ENCODE measurements at regions not wholly inside any gene's neighbourhood (a gene's known extent, or its start where the extent isn't known, plus 50 kb on each side); places are given as distances from the start of the nearest gene placed in this dataset.
"Not testable (repeated sequence)": the region's sequence is repeated elsewhere in the genome, so short reads cannot be mapped to it uniquely, and the experiment has no call there.

GRCh38 chr7:32762925-32763293 lies 128.7 kb downstream of the KBTBD2 start:
- POLR2A ChIA-PET, result no interaction called here

GRCh38 chr7:32762206-32762924 lies 129.2 kb downstream of the KBTBD2 start:
- WGBS (ENCODE audit: low lambda C conversion rate), result 92% methylated on average over 29 of the region's 29 CpGs
- H3K36me3 ChIP-seq (replicated peaks in 1 of 2; ENCODE audit: control insufficient read depth in 1 of 2, insufficient read depth in 2 of 2, low read length in 1 of 2); H3F3A ChIP-seq (replicated peaks; ENCODE audit: insufficient read depth); POLR2A ChIA-PET; H3K9me2 ChIP-seq; H3K79me2 ChIP-seq (ENCODE audit: insufficient read depth); H2AFZ ChIP-seq (ENCODE audit: low read depth); H3K4me3 ChIP-seq (ENCODE audit: low read depth in 2 of 2, low read length in 1 of 2); H3K27ac ChIP-seq (ENCODE audit: low read depth in 2 of 2, low read length in 1 of 2); H3K27me3 ChIP-seq (ENCODE audit: insufficient read depth); DNase-seq; H4K20me1 ChIP-seq (ENCODE audit: insufficient read depth); H3K9ac ChIP-seq; H3K9me3 ChIP-seq; H3K4me1 ChIP-seq (ENCODE audit: control insufficient read depth in 1 of 2, insufficient read depth in 2 of 2, low read depth in 1 of 2, low read length in 1 of 2); H3K4me2 ChIP-seq: not testable (repeated sequence)
- CTCF ChIA-PET, result interaction anchor here (0.8 to 2.0 kb wide), 4 partner anchors 38 to 346 kb away, joined by 3 to 14 read pairs (median 3); partner anchors contain the start of gene RP9

More at GRCh38 chr7:32762925-32763293, 128.7 kb downstream of the KBTBD2 start:
- no peaks in the 10 kb centered on the region for H4K20me1 ChIP-seq (ENCODE audit: insufficient read depth)
- WGBS (ENCODE audit: low lambda C conversion rate), result 98% methylated on average over 22 of the region's 23 CpGs
- H3F3A ChIP-seq (replicated peaks; ENCODE audit: insufficient read depth), result no peaks in the 10 kb centered on the region
- H2AFZ ChIP-seq (ENCODE audit: low read depth), result no peak overlapping the region
- H3K4me1 ChIP-seq (ENCODE audit: control insufficient read depth in 1 of 2, insufficient read depth in 2 of 2, low read depth in 1 of 2, low read length in 1 of 2), result no peaks in the 10 kb centered on the region
- no peak for TF ChIP-seq POLR2AphosphoS5 (IDR thresholded peaks at IDR 0.05; ENCODE audit: low read depth, low read length)
- no peak overlapping the region for H3K27ac ChIP-seq (ENCODE audit: low read depth in 2 of 2, low read length in 1 of 2)
- H3K4me3 ChIP-seq (ENCODE audit: low read depth in 2 of 2, low read length in 1 of 2), result no peak overlapping the region
- H3K9me3 ChIP-seq, result no peaks in the 10 kb centered on the region
- H3K9ac ChIP-seq, result no peak overlapping the region
- H3K79me2 ChIP-seq (ENCODE audit: insufficient read depth), result no peaks in the 10 kb centered on the region
- H3K4me2 ChIP-seq, result no peak overlapping the region
- DNase-seq, result no peak
- H3K9me2 ChIP-seq, result no peaks in the 10 kb centered on the region; the same call in 1 of the 2 replicates
- CTCF ChIA-PET, result interaction anchor here (0.8 to 2.0 kb wide), 3 partner anchors 180 to 346 kb away, joined by 3 to 14 read pairs (median 3); partner anchors contain the start of gene RP9
- no peaks in the 10 kb centered on the region for H3K27me3 ChIP-seq (ENCODE audit: insufficient read depth)
- peaks cover 0 to 3% of the 10 kb centered on the region in 2 experiments for H3K36me3 ChIP-seq (replicated peaks in 1 of 2; ENCODE audit: control insufficient read depth in 1 of 2, insufficient read depth in 2 of 2, low read length in 1 of 2)

- no peaks in the 10 kb centered on the region for H3K9me2 ChIP-seq
- H4K20me1 ChIP-seq (ENCODE audit: insufficient read depth), result no peaks in the 10 kb centered on the region
- H3K79me2 ChIP-seq (ENCODE audit: insufficient read depth), result no peaks in the 10 kb centered on the region
- H3K27me3 ChIP-seq (ENCODE audit: insufficient read depth), result no peaks in the 10 kb centered on the region
- H3K36me3 ChIP-seq (replicated peaks in 1 of 2; ENCODE audit: control insufficient read depth in 1 of 2, insufficient read depth in 2 of 2, low read length in 1 of 2), result peaks cover 0 to 4% of the 10 kb centered on the region in 2 experiments
- H2AFZ ChIP-seq (ENCODE audit: low read depth), result no peak overlapping the region
- H3K4me3 ChIP-seq (ENCODE audit: low read depth in 2 of 2, low read length in 1 of 2), result no peak overlapping the region
- no peaks in the 10 kb centered on the region for H3F3A ChIP-seq (replicated peaks; ENCODE audit: insufficient read depth)
- H3K27ac ChIP-seq (ENCODE audit: low read depth in 2 of 2, low read length in 1 of 2), result no peak overlapping the region
- H3K9ac ChIP-seq, result no peak overlapping the region
- WGBS (ENCODE audit: low lambda C conversion rate), result 86% methylated on average over 45 of the region's 46 CpGs
- no peak for TF ChIP-seq TAF1 (IDR thresholded peaks at IDR 0.05; ENCODE audit: borderline replicate concordance, low read depth, low read length)
- TF ChIP-seq IRF3 (IDR thresholded peaks at IDR 0.05; ENCODE audit: low read depth, low read length), result no peak
- no peak for TF ChIP-seq RCOR1 (IDR thresholded peaks at IDR 0.05; ENCODE audit: low read length)
- TF ChIP-seq NFIC (IDR thresholded peaks at IDR 0.05; ENCODE audit: borderline replicate concordance), result no peak
- TF ChIP-seq YY1 (IDR thresholded peaks at IDR 0.05; ENCODE audit: low read depth), result no peak
- no peak for TF ChIP-seq TCF12 (IDR thresholded peaks at IDR 0.05)
- TF ChIP-seq RXRA (IDR thresholded peaks at IDR 0.05; ENCODE audit: borderline replicate concordance, low read depth), result no peak
- TF ChIP-seq GATA2 (CRISPR knock-in tag; IDR thresholded peaks at IDR 0.05), result no peak
- no peak for TF ChIP-seq MAX (IDR thresholded peaks at IDR 0.05; ENCODE audit: low read depth)
- no peak for TF ChIP-seq FOXJ3 (CRISPR knock-in tag; IDR thresholded peaks at IDR 0.05)
- TF ChIP-seq RAD21 (IDR thresholded peaks at IDR 0.05; ENCODE audit: low read length), result no peak
- no peak for TF ChIP-seq JUND (IDR thresholded peaks at IDR 0.05)
- ChIA-PET CTCF (interaction anchor here (1.0 to 2.0 kb wide), 3 partner anchors 39 to 347 kb away, joined by 3 to 14 read pairs (median 3); partner anchors contain the start of gene RP9), POLR2A (interaction anchor here (0.7 kb wide), 1 partner anchor 348 kb away, joined by 3 read pairs; no protein-coding TSS in a partner anchor)
- DNase-seq, result peak; percentile 30
- H3K4me1 ChIP-seq (ENCODE audit: control insufficient read depth in 1 of 2, insufficient read depth in 2 of 2, low read depth in 1 of 2, low read length in 1 of 2), result no peaks in the 10 kb centered on the region
- H3K9me3 ChIP-seq, result no peaks in the 10 kb centered on the region
- H3K4me2 ChIP-seq, result no peak overlapping the region
Observed at GRCh38 chr7:32761451-32762205, 129.9 kb downstream of the KBTBD2 start.

- POLR2A ChIA-PET; H3K9me3 ChIP-seq; H3K9ac ChIP-seq; H3K27ac ChIP-seq (ENCODE audit: low read depth in 2 of 2, low read length in 1 of 2); H3F3A ChIP-seq (replicated peaks; ENCODE audit: insufficient read depth); CTCF ChIA-PET; H3K9me2 ChIP-seq; DNase-seq; H3K27me3 ChIP-seq (ENCODE audit: insufficient read depth); H3K4me3 ChIP-seq (ENCODE audit: low read depth in 2 of 2, low read length in 1 of 2); H3K79me2 ChIP-seq (ENCODE audit: insufficient read depth); H3K4me2 ChIP-seq; H3K36me3 ChIP-seq (replicated peaks in 1 of 2; ENCODE audit: control insufficient read depth in 1 of 2, insufficient read depth in 2 of 2, low read length in 1 of 2); H2AFZ ChIP-seq (ENCODE audit: low read depth); H3K4me1 ChIP-seq (ENCODE audit: control insufficient read depth in 1 of 2, insufficient read depth in 2 of 2, low read depth in 1 of 2, low read length in 1 of 2); H4K20me1 ChIP-seq (ENCODE audit: insufficient read depth): not testable (repeated sequence)
- WGBS (ENCODE audit: low lambda C conversion rate), result 99% methylated on average over 5 of the region's 5 CpGs
Observed at GRCh38 chr7:32760755-32761154, 130.8 kb downstream of the KBTBD2 start.
